Transverse colon (tissue), 4 donors: ENCODE measurements at regions not wholly inside any gene's neighbourhood (a gene's known extent, or its start where the extent isn't known, plus 50 kb on each side); places are given as distances from the start of the nearest gene placed in this dataset.

Experiments
- DNase-seq: peaks from one replicate; pipeline ENCODE4 v3.0.0-alpha.2; 2019
- H3K27ac ChIP-seq, 4 donors: fragments of 200-600 bp; sonication (generic); 2 replicates each; pipeline ENCODE4 v1.5.1; 2016 to 2018; ENCODE audit warnings: inconsistent platforms in 4 of 4
- H3K27me3 ChIP-seq: fragments of 200-600 bp; sonication (generic); 2 replicates; pipeline ENCODE4 v1.5.1; 2017; ENCODE audit warnings: inconsistent platforms
- H3K36me3 ChIP-seq, 4 donors: fragments of 200-600 bp; sonication (generic); 2 replicates each; pipeline ENCODE4 v1.5.1; 2017 to 2019; ENCODE audit warnings: inconsistent platforms in 4 of 4
- H3K4me1 ChIP-seq, 4 donors: fragments of 200-600 bp; sonication (generic); 2 replicates each; pipeline ENCODE4 v1.5.1; 2017 to 2020; ENCODE audit warnings: inconsistent platforms in 4 of 4
- H3K4me3 ChIP-seq, 4 donors: fragments of 200-600 bp; sonication (generic); 1 replicate in 1 of 4; 2 replicates in 3 of 4; pipeline versions ENCODE4 v1.5.1 to v1.6.1; 2017 to 2019; ENCODE audit warnings: inconsistent platforms in 4 of 4
- H3K9me3 ChIP-seq, 2 donors: fragments of 200-600 bp; sonication (generic); 2 replicates each; pipeline ENCODE4 v1.5.1; 2017 to 2019; ENCODE audit warnings: inconsistent platforms in 2 of 2
- CTCF ChIP-seq, 5 experiments: fragments of 200-600 bp in 3 of 5; fragments of 450-650 bp in 2 of 5; sonication (generic) in 3 of 5; IDR thresholded peaks; 1 replicate in 2 of 5; 2 replicates in 3 of 5; pipeline ENCODE4 v1.5.1; 2016 to 2017; ENCODE audit warnings: antibody characterized with exemption in 5 of 5, inconsistent platforms in 3 of 5, mild to moderate bottlenecking in 2 of 5, moderate library complexity in 1 of 5
- EP300 ChIP-seq: sonication (generic); formaldehyde crosslinking; IDR thresholded peaks from one replicate; pipeline ENCODE4 v1.6.1; 2017; ENCODE audit warnings: antibody characterized with exemption, low read depth
- POLR2A ChIP-seq: fragments of 450-650 bp; IDR thresholded peaks from one replicate; pipeline ENCODE4 v1.6.1; 2016; ENCODE audit warnings: antibody characterized with exemption, mild to moderate bottlenecking, moderate library complexity
- POLR2AphosphoS5 ChIP-seq, 3 donors: sonication (generic); formaldehyde crosslinking; IDR thresholded peaks; one replicate each; pipeline ENCODE4 v1.6.1; 2016; ENCODE audit warnings: antibody characterized with exemption in 3 of 3
- WGBS, 2 donors: methylation state at CpG; one replicate each; pipeline ENCODE4 v1.1.5; 2018; ENCODE audit warnings: low coverage in 1 of 2; 5-methylcytosine and 5-hydroxymethylcytosine counted together
- in situ Hi-C, 4 donors: fragments of 200-750 bp; cut with MboI; loops; one replicate each; pipeline versions ENCODE4 v1.15.0 to v1.15.1; 2017; ENCODE audit warnings: low sequenced_read_pairs in 3 of 4, low pct_ligation_motif_present in 1 of 4, low pct_unique_long_range_greater_than_20kb in 1 of 4
- intact Hi-C: fragments of 100-400 bp; cut with DNase I; formaldehyde crosslinking; loops from one replicate; pipeline ENCODE4 v1.15.1; 2023; ENCODE audit warnings: low total_unique reads

DNA sequence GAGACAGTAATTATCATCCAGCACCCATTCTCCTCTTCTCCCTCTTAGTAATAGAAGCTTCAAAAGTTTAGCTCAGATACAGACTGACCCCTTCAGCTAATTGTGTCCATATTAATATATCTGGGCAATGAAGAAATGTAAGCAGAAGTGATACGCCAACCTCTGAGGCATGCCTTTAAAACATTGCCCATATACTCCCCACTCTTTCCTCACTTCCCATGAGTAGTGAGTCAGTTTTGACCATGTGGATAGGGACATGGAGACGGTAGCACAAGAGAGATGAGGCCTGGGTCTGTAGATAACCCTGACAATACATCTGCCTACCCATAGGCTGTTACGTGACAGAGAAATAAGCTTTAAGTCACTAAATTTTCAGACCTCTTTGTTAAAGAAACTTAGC is 147.6 kb downstream of the KCTD12 start:
- in situ Hi-C loops, result no loop called here
- H3K9me3 ChIP-seq, result no peaks in the 10 kb centered on the region

DNA sequence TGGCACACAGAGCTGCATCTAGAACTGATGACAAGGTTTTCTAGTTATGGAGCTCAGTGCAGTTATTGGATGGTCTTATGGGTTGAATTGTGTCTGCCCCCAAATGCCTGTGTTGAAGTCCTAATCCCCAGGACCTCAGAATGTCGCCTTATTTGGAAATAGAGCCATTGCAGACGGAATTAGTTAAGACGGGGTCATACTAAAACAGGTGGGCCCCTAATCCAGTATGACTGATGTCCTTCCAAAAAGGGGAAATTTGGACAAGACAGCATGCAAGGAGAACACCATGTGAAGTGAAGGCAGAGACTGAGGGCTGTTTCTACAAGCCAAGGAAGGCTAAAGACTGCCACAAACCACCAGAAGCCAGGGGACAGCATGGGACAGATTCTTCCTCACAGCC is 148.7 kb downstream of the KCTD12 start:
- no peak for DNase-seq
- H3K9me3 ChIP-seq, result no peaks in the 10 kb centered on the region
- no peak overlapping the region for H3K27ac ChIP-seq
- no peak overlapping the region for H3K4me3 ChIP-seq
- H3K36me3 ChIP-seq, result no peaks in the 10 kb centered on the region
- no peaks in the 10 kb centered on the region for H3K4me1 ChIP-seq
- in situ Hi-C loops (no loop called here), intact Hi-C loops (no loop called here)
- H3K27me3 ChIP-seq, result no peaks in the 10 kb centered on the region
- no peak for TF ChIP-seq POLR2AphosphoS5 (IDR thresholded peaks at IDR 0.05)
- no peak for TF ChIP-seq POLR2A
- no peak for TF ChIP-seq CTCF (IDR thresholded peaks at IDR 0.05)
- TF ChIP-seq EP300, result no peak
- WGBS, 2 donors, result 91% methylated on average over 3 of the region's 3 CpGs; no CpG with 5 or more reads in 1 of the 2 donors

More for the DNA sequence above, 147.6 kb downstream of the KCTD12 start:
- Histone ChIP-seq H3K27ac (no peak overlapping the region), H3K4me3 (no peak overlapping the region), H3K4me1 (no peaks in the 10 kb centered on the region), H3K27me3 (no peaks in the 10 kb centered on the region), H3K36me3 (no peaks in the 10 kb centered on the region)
- intact Hi-C loops, result no loop called here
- 90 to 96% methylated on average over 3 of the region's 3 CpGs for WGBS, 2 donors
- TF ChIP-seq POLR2A (no peak), CTCF (IDR thresholded peaks at IDR 0.05) (no peak), POLR2AphosphoS5 (IDR thresholded peaks at IDR 0.05) (no peak), EP300 (no peak)
- DNase-seq, result no peak

DNA sequence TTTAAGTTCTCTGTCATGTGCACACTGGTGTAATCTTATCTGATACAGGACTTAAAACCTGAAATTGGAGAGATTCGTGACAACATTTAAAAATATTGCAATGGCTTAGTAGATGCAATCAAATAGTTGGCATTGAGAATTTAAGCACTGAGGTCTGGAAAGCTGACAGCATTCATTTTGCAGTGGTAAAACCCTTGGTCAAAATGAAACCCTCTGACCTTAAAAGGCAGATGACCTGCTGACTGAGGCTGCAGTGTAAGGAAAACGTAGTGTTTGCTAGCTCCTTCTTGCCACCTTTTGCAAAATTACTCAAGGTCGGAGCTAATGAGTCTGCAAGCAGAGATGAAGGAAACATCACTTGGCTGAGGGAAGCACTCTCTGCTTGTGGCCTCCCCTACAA is 150.6 kb downstream of the KCTD12 start:
- in situ Hi-C loops, result no loop called here
- 71 to 76% methylated on average over 3 of the region's 3 CpGs for WGBS, 2 donors
- no peaks in the 10 kb centered on the region for H3K36me3 ChIP-seq
- H3K4me3 ChIP-seq, result no peak overlapping the region
- intact Hi-C loops, result no loop called here
- no peak overlapping the region for H3K27ac ChIP-seq
- no peak for TF ChIP-seq POLR2A
- no peak for TF ChIP-seq POLR2AphosphoS5 (IDR thresholded peaks at IDR 0.05)
- TF ChIP-seq EP300, result no peak
- no peak for TF ChIP-seq CTCF (IDR thresholded peaks at IDR 0.05)
- H3K4me1 ChIP-seq, result no peaks in the 10 kb centered on the region
- H3K9me3 ChIP-seq, result no peaks in the 10 kb centered on the region
- H3K27me3 ChIP-seq, result no peaks in the 10 kb centered on the region
- no peak for DNase-seq

- Histone ChIP-seq H3K27me3 (no peaks in the 10 kb centered on the region), H3K4me3 (no peak overlapping the region), H3K9me3 (no peaks in the 10 kb centered on the region), H3K27ac (no peak overlapping the region), H3K4me1 (no peaks in the 10 kb centered on the region), H3K36me3 (no peaks in the 10 kb centered on the region)
- in situ Hi-C loops, result no loop called here
- intact Hi-C loops, result no loop called here
- 44 to 80% methylated on average over 1 to 3 of the region's 3 CpGs for WGBS, 2 donors
- TF ChIP-seq POLR2A (no peak), CTCF (IDR thresholded peaks at IDR 0.05) (no peak), POLR2AphosphoS5 (IDR thresholded peaks at IDR 0.05) (no peak), EP300 (no peak)
- DNase-seq, result no peak
Observed at GRCh38 chr13:76733671-76734070, 152.5 kb downstream of the KCTD12 start.
